ENCODE measurements at regions not wholly inside any gene's neighbourhood (a gene's known extent, or its start where the extent isn't known, plus 50 kb on each side); places are given as distances from the start of the nearest gene placed in this dataset.

DNA sequence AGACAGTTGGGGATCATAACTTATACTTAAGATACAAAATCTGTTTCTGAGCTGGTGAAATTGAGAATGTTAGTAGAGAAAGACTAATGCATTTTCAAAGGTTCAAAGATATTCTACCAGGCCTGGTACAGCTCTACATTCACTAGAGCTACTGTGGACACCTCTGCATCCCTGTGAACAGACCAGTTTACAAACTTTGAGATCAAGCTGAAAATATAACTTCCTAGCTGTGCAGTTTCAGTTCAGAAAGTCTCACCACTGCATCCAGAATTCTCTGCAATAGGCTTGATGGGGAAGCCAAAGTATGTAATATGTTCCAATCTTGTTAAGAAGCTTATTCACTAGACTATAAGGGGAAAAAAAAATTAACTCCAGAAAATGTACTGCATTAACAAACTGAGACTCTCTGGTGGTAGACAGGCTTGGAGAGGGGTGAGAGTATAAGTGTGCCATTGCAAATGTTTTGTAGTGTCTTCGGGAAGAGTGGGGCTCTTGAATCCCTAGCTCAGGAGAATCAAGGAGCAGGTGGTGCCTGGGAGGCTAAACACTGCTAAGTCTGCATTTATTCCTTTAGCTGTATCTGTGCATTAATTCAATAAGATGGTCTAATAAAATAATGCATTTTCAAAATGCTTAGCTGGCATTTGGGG, 671.9 kb downstream of the NR2F1-AS1 start:
- ATAC-seq (no peak), DNase-seq (ENCODE audit: low spot score in 2 of 2) (no peak)
- Mint-ChIP-seq H3K9me3 (peaks cover under 1 to 3% of the 10 kb centered on the region in 2 donors), H3K27ac (no peak overlapping the region), H3K36me3 (no peaks in the 10 kb centered on the region)

DNA sequence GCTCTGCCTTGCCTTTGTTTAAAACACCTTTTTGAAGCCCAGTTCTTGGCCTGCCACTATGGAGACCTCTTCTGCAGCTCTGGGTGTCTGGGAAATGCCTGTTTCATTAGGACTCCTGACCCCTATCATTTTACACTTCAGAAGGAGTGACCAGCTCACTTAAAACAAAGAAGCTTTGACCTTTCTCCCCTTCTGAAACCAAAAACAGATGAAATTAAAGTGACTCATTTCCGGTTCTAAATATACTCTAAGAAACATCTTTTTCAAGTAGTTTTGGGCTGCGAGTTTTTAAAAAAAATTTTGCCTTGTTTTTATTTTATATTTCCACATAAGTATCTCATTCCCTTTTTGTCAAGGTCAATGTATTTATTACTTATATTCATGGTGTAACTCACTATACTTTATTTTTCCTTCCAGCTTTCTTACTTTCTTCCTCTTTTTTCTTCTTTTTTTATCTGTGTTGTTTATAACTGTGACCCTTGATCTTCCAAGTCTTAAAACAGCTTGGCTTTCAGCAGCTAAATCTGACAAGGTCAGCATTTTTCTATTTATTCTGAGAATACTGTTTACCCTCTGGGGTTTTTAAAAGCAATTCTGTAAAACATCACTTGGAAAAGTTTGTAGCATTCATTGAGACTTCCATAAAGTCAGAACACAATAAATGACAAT, 672.9 kb downstream of the NR2F1-AS1 start:
- DNase-seq (ENCODE audit: low spot score in 2 of 2) (no peak), ATAC-seq (no peak)
- Mint-ChIP-seq H3K27ac (no peak overlapping the region), H3K9me3 (peaks cover 0 to 3% of the 10 kb centered on the region in 2 donors), H3K36me3 (no peaks in the 10 kb centered on the region)

DNA sequence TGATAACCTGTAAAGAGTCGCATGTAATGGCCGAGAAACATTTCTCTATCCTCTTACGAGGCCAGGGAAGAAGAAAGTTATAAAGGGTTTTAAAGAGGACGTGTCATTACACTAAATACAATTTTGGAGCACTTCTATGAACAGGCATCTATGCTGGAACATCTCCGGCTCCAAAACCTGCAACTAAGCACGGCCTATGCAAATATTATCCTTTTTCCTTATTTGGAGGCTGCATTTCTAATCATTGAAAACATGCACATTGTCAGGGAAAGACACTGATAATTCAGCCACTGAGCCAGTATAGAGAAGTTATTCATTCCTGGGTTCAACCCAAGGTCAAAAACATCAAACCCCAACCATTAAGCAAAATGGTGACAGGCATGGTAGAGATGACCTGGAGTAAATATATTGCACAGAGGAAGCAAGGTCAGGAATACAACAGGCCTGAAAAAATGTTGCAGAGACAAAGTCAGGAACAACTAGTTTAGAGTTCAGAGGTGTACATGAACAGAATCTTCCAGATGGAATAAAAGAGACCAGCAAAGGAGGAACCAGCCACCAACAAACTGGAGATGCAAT, 674.1 kb downstream of the NR2F1-AS1 start:
- DNase-seq (ENCODE audit: low spot score in 2 of 2) (no peak), ATAC-seq (no peak)
- no peaks in the 10 kb centered on the region for H3K36me3 Mint-ChIP-seq
- peaks cover 0 to under 1% of the 10 kb centered on the region in 2 donors for H3K9me3 Mint-ChIP-seq
- no peak overlapping the region for H3K27ac Mint-ChIP-seq

DNA sequence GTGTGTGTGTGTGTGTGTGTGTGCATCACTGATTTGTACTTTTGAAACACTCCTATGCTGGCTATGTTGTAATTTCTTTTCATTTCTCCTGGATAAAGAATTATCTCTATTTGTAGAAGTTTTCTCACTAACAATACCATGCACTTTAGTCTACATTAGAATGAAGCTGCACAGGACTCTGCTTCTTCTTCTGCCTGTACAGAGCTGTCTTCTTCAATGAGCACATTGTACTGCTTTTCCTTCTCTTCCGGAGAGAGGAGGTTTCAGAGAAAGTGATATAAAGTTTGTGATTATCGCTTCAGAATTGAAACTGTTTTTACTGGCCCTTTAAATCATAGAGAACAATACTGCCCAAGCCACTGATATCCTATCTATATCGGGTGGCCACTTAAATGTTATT, 677.0 kb downstream of the NR2F1-AS1 start:
- Mint-ChIP-seq H3K9me3 (peaks cover 0 to 4% of the 10 kb centered on the region in 2 donors), H3K27ac (no peak overlapping the region), H3K36me3 (no peaks in the 10 kb centered on the region)
- DNase-seq (ENCODE audit: low spot score in 2 of 2), result no peak
- no peak for ATAC-seq

DNA sequence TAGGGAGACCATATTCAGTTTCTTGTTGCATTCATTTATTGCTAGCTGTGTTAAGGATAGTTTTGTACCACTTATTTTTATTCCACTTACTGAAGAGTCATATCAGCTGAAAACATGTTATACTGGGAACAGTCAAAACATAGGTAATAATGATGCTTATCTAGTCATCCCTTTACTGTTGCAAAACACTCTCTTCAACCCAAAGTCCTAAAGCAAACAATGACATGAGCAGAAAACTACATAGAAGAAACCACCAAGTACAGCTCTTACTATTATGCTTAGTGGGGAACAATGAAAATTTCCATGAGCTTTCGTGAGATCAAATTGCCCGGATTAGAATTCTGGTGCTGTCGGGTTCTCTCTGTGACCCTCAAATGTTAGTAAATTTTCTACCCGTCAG, 681.4 kb downstream of the NR2F1-AS1 start:
- Mint-ChIP-seq H3K27ac (no peak overlapping the region), H3K36me3 (no peaks in the 10 kb centered on the region), H3K9me3 (peaks cover 4 to 6% of the 10 kb centered on the region in 2 donors)
- ATAC-seq (no peak), DNase-seq (ENCODE audit: low spot score in 2 of 2) (no peak)

DNA sequence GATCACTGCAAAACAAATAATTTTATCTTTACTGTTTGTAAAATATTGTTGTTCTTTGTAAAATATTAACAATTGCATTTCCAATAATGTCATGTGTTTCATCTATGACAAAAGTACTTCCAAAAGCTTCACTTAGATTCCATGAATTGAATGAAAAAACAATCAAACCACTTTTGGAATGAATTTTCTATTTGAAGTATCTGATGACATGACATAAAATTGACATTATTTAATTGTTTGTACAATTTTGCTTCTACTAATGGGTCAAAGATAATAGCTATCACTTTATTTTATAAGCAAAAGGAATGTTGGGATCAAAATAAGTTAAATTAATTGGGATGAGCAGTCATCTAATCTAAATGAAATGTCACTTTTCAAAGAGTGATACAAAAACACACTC, 684.3 kb downstream of the NR2F1-AS1 start:
- DNase-seq (ENCODE audit: low spot score in 2 of 2), result no peak
- Mint-ChIP-seq H3K36me3 (no peaks in the 10 kb centered on the region), H3K27ac (no peak overlapping the region), H3K9me3 (peaks cover 4 to 6% of the 10 kb centered on the region in 2 donors)
- no peak for ATAC-seq

DNA sequence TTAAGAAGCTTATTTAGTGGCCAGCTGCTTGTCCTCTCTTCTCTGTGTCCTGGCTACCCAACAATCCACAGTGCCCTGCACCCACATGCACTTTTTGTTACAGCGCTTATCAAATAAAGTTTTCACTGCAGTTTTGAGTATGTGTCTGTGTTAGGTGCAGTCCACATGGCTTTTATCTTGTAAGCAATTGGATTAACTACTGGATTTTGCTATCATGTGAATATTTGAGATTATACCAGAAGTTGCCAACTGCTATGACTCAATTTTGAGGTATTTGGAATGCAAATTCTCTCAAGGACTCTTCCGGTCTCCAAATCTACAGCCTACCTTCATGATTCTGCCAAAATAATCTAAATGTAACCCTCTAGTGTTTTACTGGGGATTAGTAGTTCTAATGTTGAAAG, 690.2 kb downstream of the NR2F1-AS1 start:
- no peak overlapping the region for H3K27ac Mint-ChIP-seq
- DNase-seq (ENCODE audit: low spot score in 2 of 2) (no peak), ATAC-seq (no peak)
- H3K9me3 Mint-ChIP-seq, result peaks cover 12 to 13% of the 10 kb centered on the region in 2 donors
- H3K36me3 Mint-ChIP-seq, result no peaks in the 10 kb centered on the region

DNA sequence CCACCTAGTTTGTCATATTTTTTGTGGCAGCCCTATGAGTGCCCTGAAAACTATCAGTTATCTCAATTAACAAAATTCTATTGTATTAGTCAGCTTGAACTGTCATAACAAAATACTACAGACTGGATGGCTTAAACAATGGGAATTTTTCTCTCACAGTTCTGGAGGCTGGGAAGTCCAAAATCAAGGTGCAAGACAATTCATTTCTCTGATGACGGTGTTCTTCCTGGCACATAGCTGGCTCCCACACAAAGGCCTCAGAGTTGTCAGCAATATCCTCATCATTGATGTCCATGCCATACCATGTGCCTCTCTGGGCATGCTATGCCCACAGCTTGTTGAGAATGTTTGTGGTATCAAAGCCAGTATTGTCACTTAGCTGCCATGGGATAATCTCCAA, 691.9 kb downstream of the NR2F1-AS1 start:
- DNase-seq (ENCODE audit: low spot score in 2 of 2), result no peak
- no peak overlapping the region for H3K27ac Mint-ChIP-seq
- no peak for ATAC-seq
- H3K9me3 Mint-ChIP-seq, result peaks cover 8 to 12% of the 10 kb centered on the region in 2 donors
- no peaks in the 10 kb centered on the region for H3K36me3 Mint-ChIP-seq

DNA sequence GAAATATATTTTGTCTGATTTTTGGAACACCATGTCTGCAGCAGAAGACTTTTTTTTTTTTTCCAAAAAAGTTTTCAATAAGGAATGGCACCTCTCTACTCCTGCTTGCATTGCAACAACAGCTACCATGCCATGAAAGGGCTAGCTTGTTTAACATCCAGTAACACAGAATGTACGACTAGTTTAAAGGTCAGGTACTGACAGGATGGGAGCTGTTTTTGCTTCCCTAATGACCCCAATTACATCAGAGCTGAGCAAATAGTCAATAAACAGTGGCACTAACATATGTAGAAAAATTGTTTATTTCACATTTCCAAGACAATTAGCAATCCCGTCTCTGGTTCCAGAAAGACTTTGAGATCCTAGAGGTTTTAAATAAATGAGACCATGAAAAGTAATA, 693.8 kb downstream of the NR2F1-AS1 start:
- Mint-ChIP-seq H3K27ac (no peak overlapping the region), H3K36me3 (no peaks in the 10 kb centered on the region), H3K9me3 (peaks cover 8 to 12% of the 10 kb centered on the region in 2 donors)
- ATAC-seq (no peak), DNase-seq (ENCODE audit: low spot score in 2 of 2) (no peak)

DNA sequence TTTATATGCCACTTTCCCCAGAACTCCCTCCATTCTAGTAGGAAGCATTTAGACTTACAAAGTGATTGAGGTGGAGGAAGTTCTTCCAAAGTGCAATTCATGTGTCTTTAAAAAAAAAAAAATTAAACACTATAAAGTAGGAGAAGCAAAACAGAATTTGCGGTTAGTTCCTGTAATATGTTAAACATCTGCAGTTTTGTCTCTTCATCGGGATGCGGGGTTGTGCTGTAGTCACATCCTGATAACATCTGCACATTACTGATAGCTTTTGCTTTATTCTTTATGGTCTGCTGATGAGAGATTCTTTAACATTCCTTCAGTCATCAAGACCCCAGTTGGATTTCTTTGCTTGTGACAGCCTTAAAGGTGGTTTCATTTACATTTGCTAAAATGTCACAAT, 694.3 kb downstream of the NR2F1-AS1 start:
- no peak for ATAC-seq
- no peak overlapping the region for H3K27ac Mint-ChIP-seq
- H3K36me3 Mint-ChIP-seq, result no peaks in the 10 kb centered on the region
- peaks cover 8 to 12% of the 10 kb centered on the region in 2 donors for H3K9me3 Mint-ChIP-seq
- DNase-seq (ENCODE audit: low spot score in 2 of 2), result no peak

DNA sequence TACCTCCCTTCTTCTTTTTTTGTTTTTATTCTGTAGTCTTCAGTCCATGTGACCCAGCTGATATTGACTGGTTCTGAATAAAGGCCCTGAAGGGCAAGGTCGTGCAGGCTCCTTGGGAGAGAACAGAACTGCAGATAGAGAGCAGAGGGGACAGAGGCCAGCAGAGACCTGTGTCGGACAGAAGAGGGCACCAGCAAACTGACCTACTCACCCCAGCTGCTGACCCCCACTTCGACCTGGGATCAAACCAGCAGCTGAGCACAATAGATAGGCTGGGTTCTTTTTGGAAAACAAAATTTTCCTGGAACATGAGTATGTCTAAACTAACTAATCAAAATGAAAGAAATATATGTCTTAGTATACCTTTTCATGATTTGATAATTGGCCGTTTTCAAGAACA, 695.1 kb downstream of the NR2F1-AS1 start:
- no peak for ATAC-seq
- no peak for DNase-seq (ENCODE audit: low spot score in 2 of 2)
- H3K9me3 Mint-ChIP-seq, result peaks cover 1 to 9% of the 10 kb centered on the region in 2 donors
- no peak overlapping the region for H3K27ac Mint-ChIP-seq
- H3K36me3 Mint-ChIP-seq, result no peaks in the 10 kb centered on the region

DNA sequence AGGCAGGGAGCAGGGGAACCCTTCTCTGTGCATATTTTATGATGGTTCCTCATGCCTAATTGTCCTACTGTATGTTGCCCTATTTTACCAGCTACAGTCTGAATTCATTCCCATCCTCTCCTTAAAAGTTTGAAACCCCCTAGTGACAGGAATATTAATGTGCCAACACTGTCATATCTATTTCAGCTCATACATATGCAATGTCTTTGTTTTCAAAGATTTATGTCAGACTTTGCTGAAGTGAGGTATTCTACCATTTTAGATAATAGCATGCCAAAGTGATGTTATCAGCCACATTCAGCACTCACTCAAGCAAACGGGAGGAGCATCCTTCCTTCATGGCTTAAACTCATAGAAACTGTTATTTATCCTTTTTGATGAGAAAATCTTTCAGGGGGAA, 696.5 kb downstream of the NR2F1-AS1 start:
- Mint-ChIP-seq H3K9me3 (no peaks in the 10 kb centered on the region), H3K27ac (no peak overlapping the region), H3K36me3 (no peaks in the 10 kb centered on the region)
- DNase-seq (ENCODE audit: low spot score in 2 of 2) (no peak), ATAC-seq (no peak)

DNA sequence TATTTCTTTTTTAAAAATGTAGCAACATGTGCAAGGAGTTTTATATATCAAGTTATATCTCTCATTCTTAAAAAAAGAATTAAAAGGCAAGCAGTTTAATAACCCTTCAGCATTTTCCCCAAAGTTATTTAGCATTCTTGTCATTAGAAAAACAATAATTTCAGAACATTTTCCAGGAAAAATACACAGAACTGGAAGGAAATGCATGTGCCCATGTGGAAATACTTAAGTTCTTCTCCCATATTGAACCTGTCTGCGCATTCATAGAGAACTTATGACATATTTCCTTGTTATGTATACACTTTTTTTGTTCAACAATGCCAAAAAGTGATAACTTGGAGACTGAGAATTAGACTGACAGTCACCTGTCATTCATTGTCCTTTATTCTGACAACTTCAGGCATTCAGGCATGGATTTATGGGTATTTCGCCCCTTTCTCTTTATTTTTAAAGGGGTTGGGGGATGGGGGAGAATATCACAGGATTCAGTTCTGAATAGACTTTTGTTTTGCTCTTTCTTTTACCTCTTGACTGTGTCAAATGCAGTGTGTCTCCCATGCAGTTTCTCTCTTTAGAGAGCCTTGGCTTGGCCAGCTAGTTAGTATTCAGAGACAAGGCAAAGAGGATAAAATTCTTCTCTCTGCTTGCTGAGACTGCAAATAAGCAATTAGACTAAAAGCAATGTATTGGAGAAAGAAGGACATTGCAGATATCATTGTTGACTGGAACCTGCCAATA, 701.0 kb downstream of the NR2F1-AS1 start:
- ATAC-seq (no peak), DNase-seq (ENCODE audit: low spot score in 2 of 2) (no peak)
- Mint-ChIP-seq H3K9me3 (peaks cover 14 to 15% of the 10 kb centered on the region in 2 donors), H3K27ac (no peak overlapping the region), H3K36me3 (peaks cover 0 to 9% of the 10 kb centered on the region in 2 donors)

DNA sequence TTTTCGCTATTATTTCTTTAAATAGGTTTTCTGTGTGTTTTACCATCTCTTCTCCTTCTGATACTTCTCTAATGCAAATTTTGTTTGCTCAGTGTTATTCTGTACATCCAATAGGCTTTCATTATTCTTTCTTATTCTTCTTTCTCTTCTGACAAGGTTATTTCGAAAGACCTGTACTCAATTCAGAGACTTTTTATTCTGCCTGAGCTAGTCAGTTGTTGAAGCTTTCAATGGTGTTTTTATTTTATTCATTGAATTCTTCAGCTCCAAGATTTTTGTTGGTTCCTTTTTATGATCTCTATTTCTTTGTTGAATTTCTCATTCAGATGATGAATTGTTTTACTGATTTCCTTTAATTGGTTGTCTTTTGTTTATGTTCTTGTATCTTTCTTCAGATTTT, 706.2 kb downstream of the NR2F1-AS1 start:
- ATAC-seq (no peak), DNase-seq (ENCODE audit: low spot score in 2 of 2) (no peak)

DNA sequence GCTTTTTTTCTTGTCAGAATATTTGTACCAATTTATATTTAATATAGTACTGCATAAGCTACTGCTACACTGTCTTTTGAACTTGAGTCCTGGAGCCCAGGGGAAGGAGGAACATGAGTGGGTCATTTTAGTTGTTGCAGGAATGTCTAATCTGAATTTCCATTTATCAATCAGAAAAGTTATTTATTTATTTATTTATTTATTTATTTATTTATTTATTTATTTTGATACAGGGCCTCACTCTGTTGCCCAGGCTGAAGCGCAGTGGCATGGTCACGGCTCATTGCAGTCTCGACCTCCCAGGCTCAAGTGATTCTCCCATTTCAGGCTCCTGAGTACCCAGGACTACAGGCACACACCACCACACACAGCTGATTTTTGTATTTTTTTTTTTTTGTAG, 712.6 kb downstream of the NR2F1-AS1 start:
- H3K36me3 Mint-ChIP-seq, result no peaks in the 10 kb centered on the region
- no peak for DNase-seq (ENCODE audit: low spot score in 2 of 2)
- ATAC-seq, result no peak
- peaks cover 0 to 7% of the 10 kb centered on the region in 2 donors for H3K9me3 Mint-ChIP-seq
- no peak overlapping the region for H3K27ac Mint-ChIP-seq

More for the DNA sequence above, 706.2 kb downstream of the NR2F1-AS1 start:
- peaks cover 26% of the 10 kb centered on the region in 2 donors for H3K9me3 Mint-ChIP-seq
- H3K27ac Mint-ChIP-seq, result no peak overlapping the region
- H3K36me3 Mint-ChIP-seq, result peaks cover 0 to 9% of the 10 kb centered on the region in 2 donors

DNA sequence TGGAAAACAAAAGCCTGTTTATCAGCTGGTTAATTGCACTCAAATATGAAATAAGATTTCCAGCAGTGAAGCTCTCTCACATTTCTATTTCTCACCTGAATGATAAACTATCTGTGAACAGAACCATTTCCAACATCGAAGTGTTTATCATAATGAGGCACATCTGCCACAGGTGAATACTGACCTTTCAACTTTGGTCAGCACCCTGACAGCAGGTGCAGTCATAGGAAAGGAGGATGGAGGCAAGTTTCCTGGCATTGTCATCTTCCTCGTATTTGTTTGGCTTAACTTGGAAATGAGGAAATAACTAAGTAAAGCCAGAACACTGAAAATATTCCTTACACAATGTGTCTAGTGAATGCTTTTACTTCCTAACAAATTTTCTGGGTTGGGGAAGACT, 716.4 kb downstream of the NR2F1-AS1 start:
- no peak for ATAC-seq
- DNase-seq (ENCODE audit: low spot score in 2 of 2), result no peak
- Mint-ChIP-seq H3K36me3 (no peaks in the 10 kb centered on the region), H3K27ac (no peak overlapping the region), H3K9me3 (no peaks in the 10 kb centered on the region)

DNA sequence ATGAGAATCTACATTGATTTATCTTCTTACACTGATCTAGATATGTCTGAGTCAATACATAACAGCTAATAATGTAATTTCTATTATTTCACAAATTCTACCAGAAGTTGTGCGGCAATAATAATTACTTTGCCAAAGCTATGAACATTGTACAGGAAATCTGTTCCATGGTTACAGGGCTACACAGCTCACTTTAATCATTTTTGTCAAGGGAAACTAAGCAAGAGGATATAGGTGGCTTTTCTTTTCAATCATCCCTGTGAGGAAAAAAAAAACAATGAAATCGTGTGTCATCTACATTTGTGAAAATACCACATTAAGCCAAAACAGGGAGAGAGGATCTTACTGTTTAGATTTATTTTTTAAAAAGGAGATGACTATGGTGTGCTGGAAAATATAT, 717.4 kb downstream of the NR2F1-AS1 start:
- ATAC-seq, result no peak
- no peak for DNase-seq (ENCODE audit: low spot score in 2 of 2)
- H3K9me3 Mint-ChIP-seq, result no peaks in the 10 kb centered on the region
- no peaks in the 10 kb centered on the region for H3K36me3 Mint-ChIP-seq
- H3K27ac Mint-ChIP-seq, result no peak overlapping the region

All from activated naive CD4-positive, alpha-beta T cell treated with anti-CD3 and anti-CD28 coated beads, Interleukin-2, amount 50 U/mL, for 72 hours (primary cell).